WTC11 (cell line): ENCODE measurements at regions not wholly inside any gene's neighbourhood (a gene's known extent, or its start where the extent isn't known, plus 50 kb on each side); places are given as distances from the start of the nearest gene placed in this dataset.

Experiments
- ATAC-seq: fragments of 200-7000 bp; cut with Tn5 transposase; 2 replicates; pipeline ENCODE4 v1.10.0; 2021; ENCODE audit warnings: mild to moderate bottlenecking, moderate library complexity
- CTCF ChIA-PET: fragments of 300-600 bp; sonication (Branson Sonifier 250); formaldehyde crosslinking; loops from one replicate; lab custom pipeline; 2021; ENCODE audit warnings: antibody characterized with exemption; lab: Charles Lee
- POLR2A ChIA-PET: fragments of 350-600 bp; sonication (Branson Sonifier 250); formaldehyde crosslinking; loops from one replicate; lab custom pipeline; 2021; ENCODE audit warnings: antibody characterized with exemption; lab: Charles Lee
- DNase-seq: peaks from one replicate; pipeline ENCODE4 v3.0.0; 2021; ENCODE audit warnings: low spot score
- H3K27ac Mint-ChIP-seq: 2 replicates; pipeline ENCODE4 v1.8.0; 2021; ENCODE audit warnings: mixed read lengths
- H3K27me3 Mint-ChIP-seq: 2 replicates; pipeline ENCODE4 v1.8.0; 2021; ENCODE audit warnings: low read depth, mild to moderate bottlenecking, moderate library complexity, mixed read lengths
- H3K36me3 Mint-ChIP-seq: 2 replicates; pipeline ENCODE4 v1.8.0; 2021; ENCODE audit warnings: mixed read lengths
- H3K4me1 Mint-ChIP-seq: 2 replicates; pipeline ENCODE4 v1.8.0; 2022; ENCODE audit warnings: mixed read lengths
- H3K4me3 Mint-ChIP-seq: 2 replicates; pipeline ENCODE4 v1.8.0; 2021; ENCODE audit warnings: mild to moderate bottlenecking, moderate library complexity, mixed read lengths
- H3K9me3 Mint-ChIP-seq: 2 replicates; pipeline ENCODE4 v1.8.0; 2021; ENCODE audit warnings: mixed read lengths
- ATF3 ChIP-seq: sonication (generic); formaldehyde crosslinking; conservative IDR thresholded peaks from 2 replicates; pipeline ENCODE4 v1.8.1; 2022; ENCODE audit warnings: mild to moderate bottlenecking, missing genetic modification reagents
- CBFB ChIP-seq: sonication (generic); formaldehyde crosslinking; IDR thresholded peaks from 2 replicates; pipeline ENCODE4 v1.8.1; 2022; ENCODE audit warnings: mild to moderate bottlenecking, low read depth, missing genetic modification reagents
- CREM ChIP-seq: sonication (generic); formaldehyde crosslinking; IDR thresholded peaks from 2 replicates; pipeline ENCODE4 v1.8.1; 2022; ENCODE audit warnings: mild to moderate bottlenecking, missing genetic modification reagents, moderate library complexity
- E2F1 ChIP-seq: sonication (generic); formaldehyde crosslinking; IDR thresholded peaks from 2 replicates; pipeline ENCODE4 v1.8.0; 2022; ENCODE audit warnings: mild to moderate bottlenecking, missing genetic modification reagents
- E2F5 ChIP-seq: sonication (generic); formaldehyde crosslinking; IDR thresholded peaks from 2 replicates; pipeline ENCODE4 v1.8.1; 2022; ENCODE audit warnings: mild to moderate bottlenecking, moderate library complexity, missing genetic modification reagents
- EMX1 ChIP-seq: fragments of 250-450 bp; sonication (Bioruptor Pico); IDR thresholded peaks from 2 replicates; pipeline ENCODE4 v1.8.0; 2021; ENCODE audit warnings: mild to moderate bottlenecking
- ETV6 ChIP-seq: sonication (generic); formaldehyde crosslinking; IDR thresholded peaks from 2 replicates; pipeline ENCODE4 v1.8.1; 2022; ENCODE audit warnings: mild to moderate bottlenecking, missing genetic modification reagents
- FOXP1 ChIP-seq: sonication (generic); formaldehyde crosslinking; IDR thresholded peaks from 2 replicates; pipeline ENCODE4 v1.8.0; 2022; ENCODE audit warnings: missing genetic modification reagents, mild to moderate bottlenecking, moderate library complexity, borderline replicate concordance
- GABPB1 ChIP-seq: sonication (generic); formaldehyde crosslinking; IDR thresholded peaks from 2 replicates; pipeline ENCODE4 v1.8.1; 2023; ENCODE audit warnings: mild to moderate bottlenecking, missing genetic modification reagents
- GTF2I ChIP-seq: fragments of 250-450 bp; sonication (Bioruptor Pico); conservative IDR thresholded peaks from 2 replicates; pipeline ENCODE4 v1.4.0; 2021; ENCODE audit warnings: mild to moderate bottlenecking
- IRF1 ChIP-seq: sonication (generic); formaldehyde crosslinking; IDR thresholded peaks from 2 replicates; pipeline ENCODE4 v1.8.0; 2023; ENCODE audit warnings: missing genetic modification reagents
- KAT7 ChIP-seq: sonication (generic); formaldehyde crosslinking; IDR thresholded peaks from 2 replicates; pipeline ENCODE4 v1.8.1; 2023; ENCODE audit warnings: missing genetic modification reagents, mild to moderate bottlenecking, borderline replicate concordance
- MXD4 ChIP-seq: fragments of 250-450 bp; sonication (Bioruptor Pico); IDR thresholded peaks from 2 replicates; pipeline ENCODE4 v1.8.0; 2021; ENCODE audit warnings: mild to moderate bottlenecking, moderate library complexity, borderline replicate concordance
- MYBL2 ChIP-seq: sonication (generic); formaldehyde crosslinking; IDR thresholded peaks from 2 replicates; pipeline ENCODE4 v1.8.1; 2023; ENCODE audit warnings: mild to moderate bottlenecking, moderate library complexity, missing genetic modification reagents
- NFE2L1 ChIP-seq: sonication (generic); formaldehyde crosslinking; IDR thresholded peaks from 2 replicates; pipeline ENCODE4 v1.8.1; 2023; ENCODE audit warnings: missing genetic modification reagents
- NR3C1 ChIP-seq: sonication (generic); formaldehyde crosslinking; conservative IDR thresholded peaks from 2 replicates; pipeline ENCODE4 v1.8.1; 2023; ENCODE audit warnings: low read depth, mild to moderate bottlenecking, missing genetic modification reagents
- PREB ChIP-seq: sonication (generic); formaldehyde crosslinking; IDR thresholded peaks from 2 replicates; pipeline ENCODE4 v1.8.1; 2022; ENCODE audit warnings: mild to moderate bottlenecking, missing genetic modification reagents, moderate library complexity, borderline replicate concordance
- RORB ChIP-seq: fragments of 250-450 bp; sonication (Bioruptor Pico); IDR thresholded peaks from 2 replicates; pipeline ENCODE4 v1.9.0; 2021; ENCODE audit warnings: mild to moderate bottlenecking
- SMAD4 ChIP-seq: sonication (generic); formaldehyde crosslinking; IDR thresholded peaks from 2 replicates; pipeline ENCODE4 v1.8.0; 2022; ENCODE audit warnings: mild to moderate bottlenecking, missing genetic modification reagents
- TEAD1 ChIP-seq: sonication (generic); formaldehyde crosslinking; IDR thresholded peaks from 2 replicates; pipeline ENCODE4 v1.8.0; 2022; ENCODE audit warnings: mild to moderate bottlenecking, missing genetic modification reagents
- ZBTB21 ChIP-seq: sonication (generic); formaldehyde crosslinking; IDR thresholded peaks from 2 replicates; pipeline ENCODE4 v1.8.1; 2023; ENCODE audit warnings: mild to moderate bottlenecking, missing genetic modification reagents, borderline replicate concordance
- ZNF232 ChIP-seq: sonication (generic); formaldehyde crosslinking; IDR thresholded peaks from 2 replicates; pipeline ENCODE4 v1.8.0; 2022; ENCODE audit warnings: mild to moderate bottlenecking, missing genetic modification reagents
- ZNF532 ChIP-seq: fragments of 250-450 bp; sonication (Bioruptor Pico); IDR thresholded peaks from 2 replicates; pipeline ENCODE4 v1.9.0; 2021; ENCODE audit warnings: mild to moderate bottlenecking, borderline replicate concordance

GRCh38 chr1:181175356-181175910, 86.9 kb downstream of the IER5 start:
- Mint-ChIP-seq H3K27ac (no peak overlapping the region), H3K27me3 (no peaks in the 10 kb centered on the region; the same call in 1 of the 2 replicates), H3K36me3 (no peaks in the 10 kb centered on the region; the same call in 1 of the 2 replicates), H3K4me1 (peaks cover 17% of the 10 kb centered on the region), H3K4me3 (no peak overlapping the region), H3K9me3 (peaks cover 39% of the 10 kb centered on the region)
- TF ChIP-seq E2F1 (no peak), RORB (CRISPR knock-in tag) (no peak), E2F5 (no peak), NFE2L1 (CRISPR knock-in tag) (no peak), EMX1 (CRISPR knock-in tag) (no peak), CBFB (no peak), GABPB1 (CRISPR knock-in tag) (no peak)
- ATAC-seq: no peak
- ChIA-PET CTCF (interaction anchor here (1.1 kb wide), 1 partner anchor 250 kb away, joined by 3 read pairs; no protein-coding TSS in a partner anchor), POLR2A (interaction anchor here (0.6 kb wide), 1 partner anchor 17 kb away, joined by 3 read pairs; no protein-coding TSS in a partner anchor)
- DNase-seq: no peak

GRCh38 chr1:181175955-181176354, 87.5 kb downstream of the IER5 start:
- ATAC-seq: no peak
- peaks cover 34% of the 10 kb centered on the region for H3K9me3 Mint-ChIP-seq
- POLR2A ChIA-PET: interaction anchor here (0.6 kb wide), 1 partner anchor 18 kb away, joined by 3 read pairs; no protein-coding TSS in a partner anchor
- H3K4me3 Mint-ChIP-seq: no peak overlapping the region
- peaks cover 22% of the 10 kb centered on the region for H3K4me1 Mint-ChIP-seq
- DNase-seq: no peak
- H3K36me3 Mint-ChIP-seq: no peaks in the 10 kb centered on the region; the same call in 1 of the 2 replicates
- CTCF ChIA-PET: no interaction called here
- H3K27me3 Mint-ChIP-seq: no peaks in the 10 kb centered on the region; the same call in 1 of the 2 replicates
- no peak overlapping the region for H3K27ac Mint-ChIP-seq
- no peak for TF ChIP-seq FOXP1 (CRISPR knock-in tag)
- TF ChIP-seq SMAD4 (CRISPR knock-in tag): no peak
- TF ChIP-seq MYBL2 (CRISPR knock-in tag): no peak
- TF ChIP-seq, all 79 proteins: peak for 0

GRCh38 chr1:181178241-181178879, 89.9 kb downstream of the IER5 start:
- H3K36me3 Mint-ChIP-seq: no peaks in the 10 kb centered on the region
- TF ChIP-seq IRF1 (CRISPR knock-in tag) (no peak), PREB (CRISPR knock-in tag) (no peak), ATF3 (CRISPR knock-in tag) (no peak), CREM (CRISPR knock-in tag) (no peak), KAT7 (CRISPR knock-in tag) (no peak), ZBTB21 (CRISPR knock-in tag) (no peak), ZNF532 (CRISPR knock-in tag) (no peak), GTF2I (no peak), TEAD1 (CRISPR knock-in tag) (no peak), ETV6 (no peak), NR3C1 (no peak), ZNF232 (CRISPR knock-in tag) (no peak), MXD4 (CRISPR knock-in tag) (no peak)

More at GRCh38 chr1:181178241-181178879, 89.9 kb downstream of the IER5 start:
- Mint-ChIP-seq H3K4me3 (no peak overlapping the region), H3K4me1 (peaks cover 34% of the 10 kb centered on the region), H3K27me3 (peaks cover 3% of the 10 kb centered on the region; the same call in 1 of the 2 replicates), H3K27ac (no peak overlapping the region), H3K9me3 (peaks cover 17% of the 10 kb centered on the region)
- ATAC-seq (no peak), DNase-seq (no peak)
- ChIA-PET CTCF (interaction anchor here (4.3 kb wide), 1 partner anchor 247 kb away, joined by 34 read pairs; no protein-coding TSS in a partner anchor), POLR2A (no interaction called here)
